Uterus (tissue), 2 donors: ENCODE measurements at regions not wholly inside any gene's neighbourhood (a gene's known extent, or its start where the extent isn't known, plus 50 kb on each side); places are given as distances from the start of the nearest gene placed in this dataset.

Experiments used
- CTCF ChIP-seq, 4 experiments: fragments of 200-600 bp in 2 of 4; fragments of 450-650 bp in 2 of 4; sonication (generic) in 2 of 4; IDR thresholded peaks; one replicate each; pipeline ENCODE4 v1.5.1; 2016 to 2019; ENCODE audit warnings: antibody characterized with exemption in 4 of 4, mild to moderate bottlenecking in 2 of 4, moderate library complexity in 1 of 4
- POLR2A ChIP-seq, 2 donors: fragments of 450-650 bp; IDR thresholded peaks; one replicate each; pipeline ENCODE4 v1.6.1; 2016; ENCODE audit warnings: antibody characterized with exemption in 2 of 2, mild to moderate bottlenecking in 1 of 2, moderate library complexity in 1 of 2

GRCh38 chr5:167512111-167512510 is 779.3 kb upstream of the WWC1 start:
- TF ChIP-seq CTCF (IDR thresholded peaks at IDR 0.05) (no peak), POLR2A (IDR thresholded peaks at IDR 0.05) (no peak)
